Mesenchymal stem cell (in vitro differentiated cells and primary cell): ENCODE measurements at regions not wholly inside any gene's neighbourhood (a gene's known extent, or its start where the extent isn't known, plus 50 kb on each side); places are given as distances from the start of the nearest gene placed in this dataset.
A peak's percentile ranks its signal among the peaks of the same experiment; 100 is the strongest.

Experiments
- DNase-seq: peaks from one replicate; pipeline ENCODE4 v3.0.0-alpha.2; 2013
- H2AFZ ChIP-seq: one replicate; pipeline ENCODE4 v1.6.1; 2013; ENCODE audit warnings: low read depth, mild to moderate bottlenecking, control low read depth, inconsistent platforms, low read length, moderate library complexity
- H2AK5ac ChIP-seq: 2 replicates; pipeline ENCODE4 v1.6.1; 2013; ENCODE audit warnings: low read length, moderate library complexity, mild to moderate bottlenecking, inconsistent platforms; ENCODE audit not compliant: severe bottlenecking
- H2BK120ac ChIP-seq: one replicate; pipeline ENCODE4 v1.6.1; 2013; ENCODE audit warnings: low read depth, mild to moderate bottlenecking, inconsistent platforms, low read length, moderate library complexity
- H2BK12ac ChIP-seq, 2 experiments: one replicate each; pipeline ENCODE4 v1.6.1; 2013; ENCODE audit warnings: inconsistent platforms in 2 of 2, low read length in 2 of 2, mild to moderate bottlenecking in 2 of 2, moderate library complexity in 2 of 2, control low read depth in 1 of 2
- H2BK15ac ChIP-seq: one replicate; pipeline ENCODE4 v1.6.1; 2013; ENCODE audit warnings: mild to moderate bottlenecking, low read depth, inconsistent platforms; ENCODE audit not compliant: poor library complexity, severe bottlenecking
- H2BK5ac ChIP-seq: 2 replicates; pipeline ENCODE4 v1.6.1; 2013; ENCODE audit warnings: low read depth, mild to moderate bottlenecking, low read length, control low read depth, inconsistent platforms; ENCODE audit not compliant: poor library complexity, severe bottlenecking
- H3K14ac ChIP-seq, 2 experiments: one replicate each; pipeline ENCODE4 v1.6.1; 2013; ENCODE audit warnings: inconsistent platforms in 2 of 2, low read length in 2 of 2, control low read depth in 1 of 2, mild to moderate bottlenecking in 1 of 2, moderate library complexity in 1 of 2
- H3K18ac ChIP-seq, 2 experiments: one replicate each; pipeline ENCODE4 v1.6.1; 2013; ENCODE audit warnings: inconsistent platforms in 2 of 2, low read length in 2 of 2, control low read depth in 1 of 2, low read depth in 1 of 2, mild to moderate bottlenecking in 1 of 2
- H3K23ac ChIP-seq, 2 experiments: one replicate each; pipeline ENCODE4 v1.6.1; 2013; ENCODE audit warnings: inconsistent platforms in 2 of 2, low read length in 2 of 2, mild to moderate bottlenecking in 2 of 2, moderate library complexity in 2 of 2, control low read depth in 1 of 2
- H3K27ac ChIP-seq: 2 replicates; pipeline ENCODE4 v1.5.1; 2013; ENCODE audit warnings: mild to moderate bottlenecking, moderate library complexity, low read length, control low read depth, inconsistent platforms; ENCODE audit not compliant: poor library complexity, severe bottlenecking
- H3K27me3 ChIP-seq, 2 experiments: 2 replicates each; pipeline versions ENCODE4 v1.6.1 to v1.7.0; 2013; ENCODE audit warnings: low read length in 2 of 2, mild to moderate bottlenecking in 2 of 2, moderate library complexity in 2 of 2, control low read depth in 1 of 2, inconsistent platforms in 1 of 2; ENCODE audit not compliant: control insufficient read depth in 1 of 2, insufficient read depth in 1 of 2
- H3K36me3 ChIP-seq, 2 experiments: 2 replicates each; pipeline versions ENCODE4 v1.6.1 to v1.7.0; 2013; ENCODE audit warnings: low read length in 2 of 2, control low read depth in 1 of 2, inconsistent platforms in 1 of 2, low read depth in 1 of 2, mild to moderate bottlenecking in 1 of 2; ENCODE audit not compliant: insufficient read depth in 2 of 2, control insufficient read depth in 1 of 2
- H3K4ac ChIP-seq, 2 experiments: one replicate each; pipeline ENCODE4 v1.6.1; 2013; ENCODE audit warnings: inconsistent platforms in 2 of 2, low read length in 2 of 2, mild to moderate bottlenecking in 2 of 2, moderate library complexity in 2 of 2, control low read depth in 1 of 2, low read depth in 1 of 2
- H3K4me1 ChIP-seq: 2 replicates; pipeline ENCODE4 v1.6.1; 2013; ENCODE audit warnings: low read depth, low read length, control low read depth; ENCODE audit not compliant: control insufficient read depth, insufficient read depth
- H3K4me2 ChIP-seq: 2 replicates; pipeline ENCODE4 v1.6.1; 2013; ENCODE audit warnings: low read length, mild to moderate bottlenecking, inconsistent platforms; ENCODE audit not compliant: poor library complexity, severe bottlenecking
- H3K4me3 ChIP-seq, 2 experiments: 2 replicates each; pipeline versions ENCODE4 v1.5.1 to v1.7.0; 2013; ENCODE audit warnings: low read length in 2 of 2, mild to moderate bottlenecking in 2 of 2, control low read depth in 1 of 2, low read depth in 1 of 2; ENCODE audit not compliant: insufficient read depth in 1 of 2
- H3K79me1 ChIP-seq: replicated peaks from 2 replicates; pipeline ENCODE4 v1.6.1; 2013; ENCODE audit warnings: mild to moderate bottlenecking, control low read depth, low read length, inconsistent platforms; ENCODE audit not compliant: poor library complexity, severe bottlenecking
- H3K9ac ChIP-seq: 2 replicates; pipeline ENCODE4 v1.7.0; 2013; ENCODE audit warnings: mild to moderate bottlenecking, low read length, moderate library complexity
- H3K9me3 ChIP-seq: 2 replicates; pipeline ENCODE4 v1.7.0; 2013; ENCODE audit warnings: mild to moderate bottlenecking, low read length; ENCODE audit not compliant: control insufficient read depth
- H4K8ac ChIP-seq: one replicate; pipeline ENCODE4 v1.6.1; 2013; ENCODE audit warnings: inconsistent platforms, mild to moderate bottlenecking, low read length, moderate library complexity
- H4K91ac ChIP-seq: one replicate; pipeline ENCODE4 v1.6.1; 2013; ENCODE audit warnings: mild to moderate bottlenecking, low read length, inconsistent platforms
- WGBS: methylation state at CpG from one replicate; pipeline ENCODE4 v1.1.7; 2013; ENCODE audit warnings: mixed read lengths; 5-methylcytosine and 5-hydroxymethylcytosine counted together

DNA sequence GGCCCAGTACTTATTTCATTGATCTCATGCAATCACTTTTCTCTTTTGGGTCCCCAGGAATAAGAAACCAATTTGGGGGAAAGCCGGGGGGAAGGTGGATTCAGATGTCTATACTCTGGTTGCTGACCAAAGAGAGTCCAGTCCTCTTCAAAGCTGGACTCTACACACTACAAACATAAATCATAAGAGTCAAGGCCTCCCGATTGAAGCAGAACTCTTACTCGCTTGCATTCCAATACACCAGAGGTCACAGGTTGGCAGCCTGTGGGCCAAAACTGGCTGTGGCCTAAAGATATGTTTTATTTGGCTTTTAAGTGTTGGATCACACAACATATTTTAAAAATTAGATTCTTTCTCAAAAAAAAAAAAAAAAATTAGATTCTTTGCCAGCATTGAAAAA is 311.4 kb upstream of the MSX2 start:
- H3K4ac ChIP-seq: no peak overlapping the region
- no peak overlapping the region for H2AFZ ChIP-seq
- H3K4me2 ChIP-seq: no peak overlapping the region
- H3K18ac ChIP-seq: no peak overlapping the region
- no peak overlapping the region for H2BK15ac ChIP-seq
- DNase-seq: no peak
- no peak overlapping the region for H2BK5ac ChIP-seq
- no peaks in the 10 kb centered on the region for H3K27me3 ChIP-seq
- no peak overlapping the region for H4K91ac ChIP-seq
- no peak overlapping the region for H3K14ac ChIP-seq
- no peak overlapping the region for H3K9ac ChIP-seq
- no peak overlapping the region for H2AK5ac ChIP-seq
- H4K8ac ChIP-seq: no peak overlapping the region
- H3K23ac ChIP-seq: no peak overlapping the region
- no peak overlapping the region for H2BK12ac ChIP-seq
- no peak overlapping the region for H3K4me3 ChIP-seq
- WGBS: no CpG with 5 or more reads among the region's 3 CpGs
- no peaks in the 10 kb centered on the region for H3K4me1 ChIP-seq
- no peak overlapping the region for H2BK120ac ChIP-seq
- no peak overlapping the region for H3K27ac ChIP-seq
- H3K36me3 ChIP-seq: no peaks in the 10 kb centered on the region
- no peaks in the 10 kb centered on the region for H3K9me3 ChIP-seq
- no peaks in the 10 kb centered on the region for H3K79me1 ChIP-seq

DNA sequence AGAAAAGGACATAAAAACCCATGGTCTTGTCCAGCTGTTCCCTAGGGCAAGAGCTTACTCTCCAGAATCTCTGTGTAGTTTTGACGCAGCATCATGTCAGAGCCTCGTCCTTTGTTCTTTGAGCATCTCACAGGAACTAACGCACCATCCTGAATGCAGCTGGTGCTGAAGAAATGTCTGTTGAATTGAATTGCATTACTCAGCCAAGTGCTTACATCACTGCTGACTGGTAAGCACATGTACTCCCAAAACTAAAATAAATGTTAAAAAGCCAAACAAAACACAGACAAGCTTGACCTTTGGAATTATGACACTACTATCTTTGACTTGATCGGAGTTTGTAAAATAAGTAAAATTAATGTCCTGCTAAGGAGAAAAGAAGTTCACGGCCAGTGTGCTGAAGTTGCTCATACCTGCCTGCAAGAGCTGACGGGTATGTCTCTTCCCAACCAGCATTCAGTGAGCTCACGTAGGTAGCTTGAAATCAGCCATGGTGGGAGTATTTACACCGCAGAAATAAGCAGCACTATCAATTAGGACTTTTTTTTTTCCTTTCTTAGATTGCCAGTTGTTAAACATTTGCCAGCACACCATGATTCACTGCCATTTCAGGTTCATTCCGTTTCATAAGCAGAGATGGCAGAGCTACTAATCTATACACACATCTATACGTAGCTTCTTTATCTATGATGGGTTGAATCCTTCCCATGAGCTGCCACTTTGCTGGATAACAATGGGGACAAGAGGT is 310.6 kb upstream of the MSX2 start:
- peak overlapping the region; percentile 39 for H3K9ac ChIP-seq
- H2BK12ac ChIP-seq: no peak overlapping the region
- H4K8ac ChIP-seq: no peak overlapping the region
- no peaks in the 10 kb centered on the region for H3K4me1 ChIP-seq
- no peaks in the 10 kb centered on the region for H3K9me3 ChIP-seq
- no peak overlapping the region for H3K27ac ChIP-seq
- WGBS: 77% methylated on average over 9 of the region's 10 CpGs
- H3K4me3 ChIP-seq: no peak overlapping the region
- no peak overlapping the region for H3K4ac ChIP-seq
- no peak overlapping the region for H2BK5ac ChIP-seq
- no peak overlapping the region for H2BK120ac ChIP-seq
- H3K18ac ChIP-seq: no peak overlapping the region
- no peak overlapping the region for H3K4me2 ChIP-seq
- no peak overlapping the region for H2BK15ac ChIP-seq
- H3K27me3 ChIP-seq: no peaks in the 10 kb centered on the region
- H3K36me3 ChIP-seq: no peaks in the 10 kb centered on the region
- H2AFZ ChIP-seq: no peak overlapping the region
- no peaks in the 10 kb centered on the region for H3K79me1 ChIP-seq
- H3K14ac ChIP-seq: no peak overlapping the region
- H2AK5ac ChIP-seq: no peak overlapping the region
- DNase-seq: peak; percentile 20
- no peak overlapping the region for H3K23ac ChIP-seq
- H4K91ac ChIP-seq: no peak overlapping the region

DNA sequence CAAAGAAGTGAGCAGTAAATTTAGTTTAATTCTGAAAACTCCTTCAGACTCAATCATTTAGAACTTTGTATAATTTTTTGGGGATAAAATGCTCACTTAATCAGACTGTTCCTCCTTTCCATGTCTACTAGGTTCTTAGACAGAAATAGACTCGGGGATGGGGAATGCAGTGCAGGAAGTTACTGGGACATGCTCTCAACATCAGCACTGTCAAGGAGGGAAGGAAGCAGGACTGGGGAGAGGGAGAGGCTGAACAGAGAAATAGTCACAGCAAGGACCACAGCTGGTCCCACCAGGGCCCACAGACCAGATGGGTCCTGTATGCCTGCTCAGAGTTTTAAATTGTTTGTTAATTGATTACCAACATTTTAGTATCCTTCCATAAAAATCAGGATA is 310.1 kb upstream of the MSX2 start:
- H3K23ac ChIP-seq: no peak overlapping the region
- no peaks in the 10 kb centered on the region for H3K4me1 ChIP-seq
- no peak overlapping the region for H4K91ac ChIP-seq
- H3K27me3 ChIP-seq: peaks cover 0 to 4% of the 10 kb centered on the region in 2 experiments
- DNase-seq: no peak
- no peaks in the 10 kb centered on the region for H3K79me1 ChIP-seq
- 38% methylated on average over 1 of the region's 1 CpG for WGBS
- no peaks in the 10 kb centered on the region for H3K36me3 ChIP-seq
- H3K9ac ChIP-seq: peak overlapping the region; percentile 39
- H2BK12ac ChIP-seq: no peak overlapping the region
- H2AK5ac ChIP-seq: no peak overlapping the region
- no peaks in the 10 kb centered on the region for H3K9me3 ChIP-seq
- no peak overlapping the region for H3K4me3 ChIP-seq
- no peak overlapping the region for H3K18ac ChIP-seq
- H2BK5ac ChIP-seq: no peak overlapping the region
- H3K14ac ChIP-seq: no peak overlapping the region
- H3K27ac ChIP-seq: no peak overlapping the region
- H3K4ac ChIP-seq: no peak overlapping the region
- H4K8ac ChIP-seq: no peak overlapping the region
- H3K4me2 ChIP-seq: no peak overlapping the region
- H2BK15ac ChIP-seq: no peak overlapping the region
- H2AFZ ChIP-seq: no peak overlapping the region
- no peak overlapping the region for H2BK120ac ChIP-seq

DNA sequence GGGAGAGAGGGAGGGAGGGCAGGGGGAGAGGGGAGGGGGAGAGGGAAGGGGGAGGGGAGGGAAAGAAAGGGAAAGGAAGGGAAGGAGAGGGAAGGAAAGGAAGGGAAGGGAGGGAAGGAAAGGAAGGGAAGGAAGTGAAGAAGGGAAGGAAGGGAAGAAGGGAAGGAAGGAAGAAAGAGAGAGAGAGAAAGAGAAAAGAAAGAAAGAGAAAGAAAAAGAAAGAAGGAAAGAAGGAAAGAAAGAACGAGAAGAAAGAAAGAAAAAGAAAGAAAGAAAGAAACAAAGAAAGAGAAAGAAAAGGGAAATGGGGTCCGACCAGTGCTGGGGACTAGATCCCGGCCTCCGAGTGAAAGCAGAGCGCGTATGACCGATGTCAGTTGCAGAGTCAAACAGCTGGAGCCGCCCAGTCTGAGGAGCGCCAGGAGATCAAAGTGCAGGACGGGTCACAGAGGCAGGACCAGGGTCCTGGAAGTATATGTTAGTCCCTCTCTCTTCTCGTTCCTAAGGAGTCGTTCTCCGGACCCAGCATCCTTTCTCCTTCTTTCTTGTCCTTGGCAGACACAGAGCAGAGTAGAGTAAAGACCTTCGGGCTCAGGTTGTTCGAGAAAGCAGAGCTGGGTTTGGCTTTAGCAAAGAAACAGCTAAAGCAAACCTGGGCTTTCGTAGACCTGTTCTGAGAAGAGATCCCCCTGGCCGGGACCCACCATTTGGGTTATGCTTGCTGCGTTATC is 305.4 kb upstream of the MSX2 start:
- Histone ChIP-seq H3K27me3 (peaks cover 5 to 9% of the 10 kb centered on the region in 2 experiments), H3K4me2 (no peak overlapping the region), H3K36me3 (no peaks in the 10 kb centered on the region), H2AK5ac (no peak overlapping the region), H3K27ac (no peak overlapping the region), H3K9ac (peak overlapping the region; percentile 77), H3K4ac (no peak overlapping the region), H3K23ac (no peak overlapping the region), H3K79me1 (no peaks in the 10 kb centered on the region), H2BK5ac (no peak overlapping the region), H4K91ac (no peak overlapping the region), H3K4me3 (peak overlapping the region in 1 of 2 experiments; percentile 78), H2AFZ (no peak overlapping the region), H3K14ac (no peak overlapping the region), H3K18ac (peak overlapping the region in 1 of 2 experiments; percentile 30), H4K8ac (no peak overlapping the region), H3K9me3 (no peaks in the 10 kb centered on the region), H3K4me1 (no peaks in the 10 kb centered on the region), H2BK15ac (no peak overlapping the region), H2BK12ac (no peak overlapping the region), H2BK120ac (no peak overlapping the region)
- 2% methylated on average over 17 of the region's 18 CpGs for WGBS
- peak; percentile 44 for DNase-seq
